ENCODE measurements at regions not wholly inside any gene's neighbourhood (a gene's known extent, or its start where the extent isn't known, plus 50 kb on each side); places are given as distances from the start of the nearest gene placed in this dataset.

DNA sequence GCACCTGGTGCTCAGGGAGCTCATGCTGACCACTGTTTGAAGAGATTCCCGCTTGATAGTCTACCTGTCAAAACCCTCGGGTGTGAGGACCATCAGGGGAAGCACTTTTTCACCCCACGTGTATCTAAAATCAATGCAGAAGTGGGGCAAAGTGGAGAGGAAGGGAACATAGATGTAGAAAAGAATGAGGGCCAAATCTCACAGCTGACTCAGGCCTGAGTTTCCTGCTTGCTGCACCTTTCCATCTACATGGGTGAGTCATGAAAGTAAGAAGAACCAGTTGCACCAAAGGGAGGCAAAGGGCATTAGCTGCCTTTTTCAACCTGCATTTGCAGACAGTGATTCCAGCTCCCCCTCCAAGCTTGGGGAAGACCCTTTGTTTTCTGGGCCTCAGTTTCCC lies 100.2 kb upstream of the MYCN start:
- Mint-ChIP-seq H3K4me3 (no peak overlapping the region), H3K36me3 (ENCODE audit: low read depth) (no peaks in the 10 kb centered on the region), H3K27me3 (ENCODE audit: insufficient read depth, low read depth, poor library complexity) (peaks cover 6% of the 10 kb centered on the region), H3K9me3 (peaks cover 2% of the 10 kb centered on the region; the same call in 1 of the 3 replicates), H3K27ac (no peak overlapping the region), H3K4me1 (peaks cover 3% of the 10 kb centered on the region; the same call in 1 of the 3 replicates)
- Histone ChIP-seq H3K27ac (ENCODE audit: low read depth) (no peak overlapping the region), H3K9me2 (ENCODE audit: insufficient read depth) (no peaks in the 10 kb centered on the region), H3K4me2 (no peak overlapping the region), H4K20me1 (replicated peaks; ENCODE audit: insufficient read depth) (no peaks in the 10 kb centered on the region), H3K4me1 (ENCODE audit: insufficient read depth) (no peaks in the 10 kb centered on the region), H3K79me2 (replicated peaks; ENCODE audit: insufficient read depth) (no peaks in the 10 kb centered on the region), H3K27me3 (ENCODE audit: insufficient read depth) (no peaks in the 10 kb centered on the region), H3F3A (replicated peaks; ENCODE audit: low read depth) (no peaks in the 10 kb centered on the region), H2AFZ (no peak overlapping the region), H3K36me3 (ENCODE audit: insufficient read depth) (no peaks in the 10 kb centered on the region), H3K4me3 (no peak overlapping the region)
- ATAC-seq (no peak), DNase-seq (ENCODE audit: low spot score) (no peak)
- TF ChIP-seq STAT1 (IDR thresholded peaks at IDR 0.05; ENCODE audit: unreplicated experiment) (no peak), ZNF462 (CRISPR knock-in tag; IDR thresholded peaks at IDR 0.05) (no peak), POLR2AphosphoS5 (IDR thresholded peaks at IDR 0.05; ENCODE audit: low read depth) (no peak), ETS1 (IDR thresholded peaks at IDR 0.05) (no peak), EZH2 (IDR thresholded peaks at IDR 0.05; ENCODE audit: low read depth, unreplicated experiment) (no peak), JUNB (IDR thresholded peaks at IDR 0.05; ENCODE audit: unreplicated experiment) (no peak), ZNF331 (CRISPR knock-in tag; IDR thresholded peaks at IDR 0.05; ENCODE audit: low read depth) (no peak), NANOG (IDR thresholded peaks at IDR 0.05; ENCODE audit: borderline replicate concordance) (no peak), CREB1 (CRISPR knock-in tag; IDR thresholded peaks at IDR 0.05; ENCODE audit: low read depth) (no peak), ZNF114 (CRISPR knock-in tag; IDR thresholded peaks at IDR 0.05) (no peak), EZH2phosphoT487 (IDR thresholded peaks at IDR 0.05; ENCODE audit: unreplicated experiment) (no peak)
- TF ChIP-seq, protein P1, sequence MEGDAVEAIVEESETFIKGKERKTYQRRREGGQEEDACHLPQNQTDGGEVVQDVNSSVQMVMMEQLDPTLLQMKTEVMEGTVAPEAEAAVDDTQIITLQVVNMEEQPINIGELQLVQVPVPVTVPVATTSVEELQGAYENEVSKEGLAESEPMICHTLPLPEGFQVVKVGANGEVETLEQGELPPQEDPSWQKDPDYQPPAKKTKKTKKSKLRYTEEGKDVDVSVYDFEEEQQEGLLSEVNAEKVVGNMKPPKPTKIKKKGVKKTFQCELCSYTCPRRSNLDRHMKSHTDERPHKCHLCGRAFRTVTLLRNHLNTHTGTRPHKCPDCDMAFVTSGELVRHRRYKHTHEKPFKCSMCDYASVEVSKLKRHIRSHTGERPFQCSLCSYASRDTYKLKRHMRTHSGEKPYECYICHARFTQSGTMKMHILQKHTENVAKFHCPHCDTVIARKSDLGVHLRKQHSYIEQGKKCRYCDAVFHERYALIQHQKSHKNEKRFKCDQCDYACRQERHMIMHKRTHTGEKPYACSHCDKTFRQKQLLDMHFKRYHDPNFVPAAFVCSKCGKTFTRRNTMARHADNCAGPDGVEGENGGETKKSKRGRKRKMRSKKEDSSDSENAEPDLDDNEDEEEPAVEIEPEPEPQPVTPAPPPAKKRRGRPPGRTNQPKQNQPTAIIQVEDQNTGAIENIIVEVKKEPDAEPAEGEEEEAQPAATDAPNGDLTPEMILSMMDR (conservative IDR thresholded peaks at IDR 0.05; ENCODE audit: low read depth in 2 of 2), result no peak
- TF ChIP-seq, protein P2, sequence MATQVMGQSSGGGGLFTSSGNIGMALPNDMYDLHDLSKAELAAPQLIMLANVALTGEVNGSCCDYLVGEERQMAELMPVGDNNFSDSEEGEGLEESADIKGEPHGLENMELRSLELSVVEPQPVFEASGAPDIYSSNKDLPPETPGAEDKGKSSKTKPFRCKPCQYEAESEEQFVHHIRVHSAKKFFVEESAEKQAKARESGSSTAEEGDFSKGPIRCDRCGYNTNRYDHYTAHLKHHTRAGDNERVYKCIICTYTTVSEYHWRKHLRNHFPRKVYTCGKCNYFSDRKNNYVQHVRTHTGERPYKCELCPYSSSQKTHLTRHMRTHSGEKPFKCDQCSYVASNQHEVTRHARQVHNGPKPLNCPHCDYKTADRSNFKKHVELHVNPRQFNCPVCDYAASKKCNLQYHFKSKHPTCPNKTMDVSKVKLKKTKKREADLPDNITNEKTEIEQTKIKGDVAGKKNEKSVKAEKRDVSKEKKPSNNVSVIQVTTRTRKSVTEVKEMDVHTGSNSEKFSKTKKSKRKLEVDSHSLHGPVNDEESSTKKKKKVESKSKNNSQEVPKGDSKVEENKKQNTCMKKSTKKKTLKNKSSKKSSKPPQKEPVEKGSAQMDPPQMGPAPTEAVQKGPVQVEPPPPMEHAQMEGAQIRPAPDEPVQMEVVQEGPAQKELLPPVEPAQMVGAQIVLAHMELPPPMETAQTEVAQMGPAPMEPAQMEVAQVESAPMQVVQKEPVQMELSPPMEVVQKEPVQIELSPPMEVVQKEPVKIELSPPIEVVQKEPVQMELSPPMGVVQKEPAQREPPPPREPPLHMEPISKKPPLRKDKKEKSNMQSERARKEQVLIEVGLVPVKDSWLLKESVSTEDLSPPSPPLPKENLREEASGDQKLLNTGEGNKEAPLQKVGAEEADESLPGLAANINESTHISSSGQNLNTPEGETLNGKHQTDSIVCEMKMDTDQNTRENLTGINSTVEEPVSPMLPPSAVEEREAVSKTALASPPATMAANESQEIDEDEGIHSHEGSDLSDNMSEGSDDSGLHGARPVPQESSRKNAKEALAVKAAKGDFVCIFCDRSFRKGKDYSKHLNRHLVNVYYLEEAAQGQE (IDR thresholded peaks at IDR 0.05; ENCODE audit: unreplicated experiment), result no peak

All from GM23338 (cell line).